GM18498 (cell line): ENCODE measurements at regions not wholly inside any gene's neighbourhood (a gene's known extent, or its start where the extent isn't known, plus 50 kb on each side); places are given as distances from the start of the nearest gene placed in this dataset.

Experiments used
- ATAC-seq: cut with Tn5 transposase; IDR thresholded peaks from one replicate; pipeline ENCODE4 v1.9.1; 2021; ENCODE audit warnings: mild to moderate bottlenecking, moderate library complexity; ENCODE audit not compliant: unreplicated experiment

- no peak for ATAC-seq
These were observed 144.4 kb downstream of the RMI1 start for GRCh38 chr9:84125046-84125445.

GRCh38 chr9:84129529-84129928 is 148.9 kb downstream of the RMI1 start:
- no peak for ATAC-seq

GRCh38 chr9:84136119-84136868 is 155.7 kb downstream of the RMI1 start:
- ATAC-seq: no peak

- no peak for ATAC-seq
These were observed 157.4 kb downstream of the RMI1 start for GRCh38 chr9:84137968-84138367.

GRCh38 chr9:84138541-84138940 is 157.9 kb downstream of the RMI1 start:
- ATAC-seq: no peak

DNA sequence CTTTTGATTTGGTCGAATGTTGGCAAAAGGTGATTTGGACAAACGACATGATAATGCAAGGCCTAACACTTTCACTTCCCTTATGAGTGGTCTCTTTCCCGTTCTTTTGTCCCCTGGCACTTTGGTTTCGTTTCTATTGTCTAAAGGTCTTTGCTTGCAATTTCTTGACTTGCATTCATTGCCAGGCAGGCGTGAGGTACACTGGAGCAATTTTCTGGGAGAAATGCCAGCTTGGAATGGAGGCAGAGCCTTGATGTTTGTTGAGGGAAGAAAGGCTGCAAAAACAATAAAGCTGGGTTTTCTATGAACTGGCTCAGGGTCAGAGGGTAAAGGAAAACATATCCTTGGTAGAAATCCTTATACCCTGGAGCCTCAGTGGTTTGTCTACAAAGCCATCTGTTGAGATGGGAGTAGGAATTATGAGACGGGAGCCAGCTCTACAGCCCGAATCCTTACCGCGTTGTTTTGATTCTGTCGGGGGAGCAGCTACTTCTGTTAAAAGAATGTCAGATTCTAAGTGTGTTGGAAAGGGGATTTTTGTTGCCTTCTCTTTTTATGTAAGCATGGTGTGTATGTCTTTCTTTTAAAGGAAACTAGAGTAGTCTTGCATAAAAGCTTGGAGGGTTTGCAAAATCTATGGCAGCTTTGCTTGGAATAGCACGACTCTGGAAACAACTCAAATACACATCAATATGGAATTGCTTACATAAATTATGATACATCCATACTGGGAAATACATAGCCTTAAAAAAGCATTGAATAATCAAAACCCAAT is 158.9 kb downstream of the RMI1 start:
- no peak for ATAC-seq

DNA sequence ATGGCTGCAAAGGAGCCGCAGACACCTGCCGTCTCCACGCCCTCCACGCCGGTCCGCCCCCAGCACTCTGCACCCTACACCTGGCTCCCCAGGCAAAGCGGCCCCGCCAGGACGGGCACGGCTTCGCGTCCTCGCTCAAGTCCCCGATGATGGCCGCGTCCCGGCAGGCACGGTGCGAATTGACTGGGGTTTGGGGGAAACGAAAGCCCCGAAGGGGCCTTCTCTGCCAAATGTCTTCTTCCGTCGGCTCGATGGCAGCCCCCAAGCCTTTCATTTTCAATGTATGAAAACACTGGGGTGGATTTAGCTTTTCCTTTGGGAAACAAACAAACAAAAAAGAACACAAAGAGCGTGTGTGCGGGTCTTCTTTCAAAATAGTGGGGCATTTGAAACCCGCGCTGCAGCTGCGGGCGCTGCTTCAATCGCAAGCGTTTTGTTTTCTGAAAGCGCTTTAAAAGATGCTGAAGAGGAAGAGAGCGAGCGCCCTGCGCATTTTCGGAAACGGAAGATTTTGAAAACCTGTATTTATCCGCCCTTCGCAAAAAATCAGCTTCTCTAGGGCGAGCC is 160.0 kb downstream of the RMI1 start:
- ATAC-seq: no peak

DNA sequence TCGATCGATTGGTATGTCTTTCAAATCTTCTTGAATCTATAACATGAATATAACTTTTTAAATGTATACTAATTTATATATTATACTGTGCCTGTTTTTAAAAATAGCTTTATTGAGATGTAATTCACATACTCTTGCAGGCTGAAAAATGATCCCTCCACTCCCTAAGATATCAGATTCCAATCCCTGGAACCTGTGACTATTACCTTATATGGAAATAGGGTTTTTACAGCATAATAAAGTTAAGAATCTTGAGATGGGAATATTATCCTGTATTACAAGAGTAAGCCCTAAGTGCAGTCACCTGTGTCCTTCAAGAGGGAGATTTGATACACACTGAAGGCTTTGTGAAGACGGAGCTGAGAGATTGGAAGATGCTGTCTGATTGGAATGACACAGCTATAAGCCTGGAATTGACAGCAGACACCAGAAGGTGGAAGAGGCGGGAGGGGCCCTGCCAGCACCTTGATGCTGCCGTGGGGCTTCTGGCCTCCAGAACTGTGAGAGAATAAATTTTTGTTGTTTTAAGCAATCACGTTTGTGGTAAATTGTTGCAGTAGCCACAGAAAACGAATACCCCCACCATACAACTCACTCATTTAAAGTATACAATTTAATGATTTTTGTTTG is 161.3 kb downstream of the RMI1 start:
- ATAC-seq: no peak

GRCh38 chr9:84145031-84145430 is 164.4 kb downstream of the RMI1 start:
- no peak for ATAC-seq

GRCh38 chr9:84145780-84146179 is 165.2 kb downstream of the RMI1 start:
- ATAC-seq: no peak

DNA sequence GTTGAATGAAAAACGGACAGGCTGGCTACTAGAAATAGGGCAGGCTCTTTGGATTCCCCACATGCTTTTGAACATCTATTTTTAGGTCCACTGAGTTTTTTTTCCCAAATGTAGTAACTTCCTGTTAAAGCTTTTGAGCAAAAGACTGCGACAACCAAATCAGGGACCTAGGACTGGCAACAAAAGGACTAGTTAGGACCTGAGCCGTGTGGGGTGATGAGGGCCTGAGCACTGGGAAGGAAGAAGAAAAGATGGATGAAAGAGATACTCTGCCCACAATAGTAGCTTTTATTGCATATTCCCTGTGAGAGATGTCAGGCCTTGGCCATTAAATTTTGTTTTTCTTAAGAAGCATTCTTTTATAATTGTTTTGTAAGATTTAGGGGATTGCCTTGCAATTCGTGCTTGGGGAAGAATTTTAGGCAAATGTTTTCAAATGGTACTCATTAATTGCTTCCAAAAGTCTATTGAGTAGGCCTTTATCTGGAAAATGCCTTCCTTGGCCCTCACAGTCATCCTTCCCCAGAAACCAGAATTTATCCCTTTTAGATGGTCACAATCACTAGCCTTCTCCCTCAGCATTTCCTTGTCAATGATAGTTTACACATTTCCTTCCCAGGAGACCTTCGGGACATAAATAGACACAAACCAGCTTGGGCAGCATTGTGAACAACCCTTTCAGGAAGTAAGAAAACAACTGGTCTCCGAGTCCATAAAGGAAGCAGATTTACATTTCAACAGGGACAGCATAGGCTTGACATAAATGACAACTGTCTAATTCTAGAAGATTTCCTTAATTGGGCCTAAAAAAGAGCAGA is 166.5 kb downstream of the RMI1 start:
- ATAC-seq: no peak

DNA sequence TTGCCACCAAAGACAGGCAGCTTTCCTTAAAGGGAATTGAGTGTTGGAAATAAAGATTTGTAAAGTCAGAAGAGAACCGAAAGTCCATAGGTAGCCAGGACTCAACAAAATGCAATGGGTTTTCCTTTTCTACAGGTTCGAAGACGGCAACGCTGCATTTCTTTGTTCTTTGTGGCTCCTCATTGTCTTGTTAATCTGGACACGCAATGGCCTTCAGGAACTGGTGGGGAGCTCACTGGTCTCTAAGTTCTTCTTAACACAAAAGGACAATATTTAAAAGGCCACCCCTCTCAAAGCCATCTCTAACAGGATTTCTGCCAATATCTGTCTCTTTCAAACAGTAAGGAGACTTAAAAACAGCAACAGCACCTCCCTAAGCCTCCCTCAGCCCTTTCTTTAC is 170.6 kb downstream of the RMI1 start:
- ATAC-seq: no peak

DNA sequence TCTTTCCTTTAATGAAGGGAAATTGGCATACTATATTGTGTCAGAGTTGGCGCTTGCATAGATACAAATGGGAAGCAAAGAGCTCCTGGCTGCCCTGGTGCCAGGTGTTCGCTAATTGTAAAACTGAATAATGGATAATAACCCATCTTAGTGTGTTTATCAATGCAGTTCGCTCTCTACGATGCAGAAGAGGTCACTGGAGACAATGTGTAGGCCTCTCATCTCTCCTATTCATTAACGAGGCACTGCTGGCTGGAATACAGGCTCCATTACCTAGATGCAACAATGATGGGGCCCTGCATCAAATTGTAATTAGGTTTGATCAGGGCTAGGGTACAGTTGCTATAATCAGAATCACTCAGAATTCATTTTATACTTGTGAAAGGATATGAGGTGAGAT is 171.0 kb downstream of the RMI1 start:
- no peak for ATAC-seq

DNA sequence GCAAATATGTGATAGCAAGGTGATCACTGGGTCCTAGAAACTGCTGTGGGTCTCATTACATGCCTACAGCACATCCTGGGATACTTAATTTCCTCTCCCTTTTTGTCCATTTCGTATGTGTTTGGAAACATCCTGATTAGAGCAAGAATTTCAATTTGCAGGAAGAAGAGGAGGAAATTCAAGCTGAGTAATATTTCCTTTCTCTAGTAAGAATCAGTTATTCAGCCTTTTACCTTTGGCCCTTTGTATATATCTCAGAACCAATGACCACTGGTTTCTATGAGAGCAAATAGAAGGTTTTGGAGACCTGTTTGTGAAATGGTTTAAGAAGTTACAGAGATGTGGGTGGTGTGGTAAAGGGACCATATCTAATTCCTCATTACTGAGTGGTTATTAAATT is 171.6 kb downstream of the RMI1 start:
- no peak for ATAC-seq

DNA sequence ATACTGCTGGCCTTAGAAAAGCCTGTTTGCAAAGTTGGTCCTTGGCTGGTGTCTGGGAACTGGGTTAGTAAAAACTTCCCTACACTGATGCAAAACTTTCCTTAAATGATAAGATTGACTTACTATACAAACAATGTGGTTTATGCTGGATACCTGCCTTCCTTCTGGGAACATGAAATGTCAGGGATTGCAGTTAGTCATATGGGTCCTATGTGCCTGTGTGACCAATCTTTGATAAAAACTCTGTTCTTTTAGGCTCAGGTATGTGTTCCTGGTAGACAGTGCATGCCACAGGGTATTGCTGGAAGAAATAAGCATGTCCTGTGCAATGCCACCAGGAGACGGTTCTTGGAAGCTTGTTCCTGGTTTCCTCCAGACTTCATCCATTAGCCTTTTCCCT is 173.3 kb downstream of the RMI1 start:
- ATAC-seq: no peak

GRCh38 chr9:84154320-84154719 is 173.7 kb downstream of the RMI1 start:
- no peak for ATAC-seq

DNA sequence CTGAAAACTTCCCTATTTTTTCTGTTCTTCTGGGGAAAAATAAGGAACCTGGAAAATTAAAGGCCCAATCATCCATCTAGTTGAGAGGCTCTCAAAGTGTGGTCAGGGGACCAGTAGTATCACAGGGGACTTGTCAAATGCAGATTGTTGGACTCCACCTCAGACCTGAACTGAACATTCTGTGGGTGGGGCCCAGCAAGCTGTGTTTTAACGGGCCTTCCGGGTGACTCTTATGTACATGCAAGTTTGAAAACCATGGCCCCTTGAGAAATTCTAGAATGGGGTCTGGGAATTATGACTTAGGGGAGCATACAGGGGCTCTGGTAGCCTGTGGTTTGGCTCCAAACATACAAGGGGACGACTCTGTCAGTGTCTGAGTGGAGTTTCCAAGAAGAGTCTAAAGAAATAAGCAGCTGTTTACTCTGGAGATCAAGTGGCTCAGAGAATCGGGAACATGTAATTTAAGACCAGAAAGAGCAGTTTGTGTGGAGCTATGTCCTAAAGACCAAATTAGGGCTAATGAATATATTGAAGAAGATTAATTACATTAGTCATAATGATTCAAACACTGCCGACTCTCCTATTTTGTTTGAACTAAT is 177.4 kb downstream of the SLC28A3 start:
- no peak for ATAC-seq

GRCh38 chr9:84166891-84167290 is 173.7 kb downstream of the SLC28A3 start:
- no peak for ATAC-seq

- no peak for ATAC-seq
These were observed 171.3 kb downstream of the SLC28A3 start for GRCh38 chr9:84169240-84169639.

- no peak for ATAC-seq
These were observed 169.9 kb downstream of the SLC28A3 start for GRCh38 chr9:84170521-84171141.
